ENCODE measurements at regions not wholly inside any gene's neighbourhood (a gene's known extent, or its start where the extent isn't known, plus 50 kb on each side); places are given as distances from the start of the nearest gene placed in this dataset.
A peak's percentile ranks its signal among the peaks of the same experiment; 100 is the strongest.

GRCh38 chr5:158179271-158179670 lies 320.3 kb upstream of the CLINT1 start:
- no peak for DNase-seq

DNA sequence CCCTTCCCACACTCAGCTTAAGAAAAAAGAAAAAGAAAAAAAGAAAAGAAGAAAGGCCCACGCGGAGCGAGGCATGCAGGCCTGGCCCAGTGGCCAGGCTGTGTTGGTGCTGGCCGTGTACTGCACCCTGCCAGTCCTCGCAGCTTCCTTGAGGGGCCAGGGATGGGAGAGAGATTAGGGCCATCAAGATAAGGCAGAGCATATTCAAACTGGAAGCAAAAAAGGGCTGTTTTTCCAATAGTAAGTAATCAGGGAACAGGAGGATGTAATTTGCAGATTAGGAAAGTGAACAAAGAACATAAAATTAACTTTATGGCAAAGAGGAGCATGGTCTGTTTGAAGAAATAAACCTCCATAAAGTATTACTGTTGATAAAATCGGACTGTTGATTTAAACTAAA lies 319.6 kb upstream of the CLINT1 start:
- DNase-seq: no peak

DNA sequence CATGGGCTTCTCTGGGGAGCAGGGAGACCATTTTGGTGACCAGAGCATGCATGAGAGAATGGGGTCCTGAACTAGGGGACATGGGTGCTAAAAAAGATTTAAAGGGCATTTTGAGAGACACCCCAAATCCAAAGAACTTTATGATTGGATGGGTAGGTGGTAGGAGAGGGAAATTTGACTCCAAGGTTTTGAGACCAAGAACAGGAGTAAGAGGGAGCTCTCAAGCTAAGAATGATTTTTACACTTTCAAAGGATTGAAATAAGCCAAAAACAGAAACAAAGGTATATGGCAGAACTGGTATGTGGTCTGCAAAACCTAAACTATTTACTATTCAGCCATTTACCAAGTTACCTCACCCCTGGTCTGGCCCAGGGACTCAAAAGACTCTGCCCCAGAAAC lies 318.2 kb upstream of the CLINT1 start:
- no peak for DNase-seq

- DNase-seq: no peak
Observed at GRCh38 chr5:158175934-158176481, 317.1 kb upstream of the CLINT1 start.

DNA sequence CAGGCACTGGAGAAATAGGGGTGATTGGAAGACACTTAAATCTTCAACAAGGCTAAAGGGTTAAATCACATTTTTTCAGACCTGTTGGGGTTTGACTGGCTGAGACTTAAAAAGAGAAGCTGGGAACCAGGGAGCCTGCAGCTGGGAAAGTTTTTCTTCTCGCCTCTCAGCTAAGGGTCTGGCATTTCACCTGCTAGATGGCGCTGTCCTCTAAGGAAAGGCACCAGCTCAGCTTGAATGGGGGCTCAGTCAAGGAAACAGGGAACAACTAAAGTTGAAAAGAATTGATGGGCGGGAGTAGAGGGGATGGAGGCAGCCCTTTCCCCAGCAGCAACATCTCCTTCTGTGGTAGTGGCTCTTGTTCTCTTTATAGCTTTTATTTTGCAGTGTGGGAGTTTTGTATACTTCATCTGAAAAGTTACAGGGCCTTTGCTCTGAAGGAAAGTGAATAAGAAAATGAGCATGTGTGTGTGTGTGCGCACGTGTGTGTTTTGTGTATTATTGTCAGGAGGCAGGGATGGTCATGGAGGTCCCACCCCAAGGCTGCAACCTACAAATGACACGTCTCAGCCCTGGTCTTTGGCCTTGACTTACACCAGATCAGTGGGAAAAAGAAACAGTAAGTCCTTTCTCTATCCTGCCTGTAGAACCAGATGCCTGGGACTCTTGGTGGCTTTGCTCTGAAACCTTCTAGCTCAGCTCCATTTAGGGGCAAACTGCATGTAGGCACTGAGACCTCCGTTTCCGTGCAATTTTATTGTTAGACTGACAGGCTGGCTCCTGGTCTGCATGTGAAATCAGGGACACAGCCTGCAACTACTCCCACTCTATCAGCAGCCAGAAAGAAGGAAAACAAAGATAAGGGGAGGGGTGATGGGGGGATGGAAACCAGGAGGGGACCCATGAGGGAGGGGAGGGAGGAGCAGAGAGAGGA lies 316.2 kb upstream of the CLINT1 start:
- peak; percentile 61 for DNase-seq

DNA sequence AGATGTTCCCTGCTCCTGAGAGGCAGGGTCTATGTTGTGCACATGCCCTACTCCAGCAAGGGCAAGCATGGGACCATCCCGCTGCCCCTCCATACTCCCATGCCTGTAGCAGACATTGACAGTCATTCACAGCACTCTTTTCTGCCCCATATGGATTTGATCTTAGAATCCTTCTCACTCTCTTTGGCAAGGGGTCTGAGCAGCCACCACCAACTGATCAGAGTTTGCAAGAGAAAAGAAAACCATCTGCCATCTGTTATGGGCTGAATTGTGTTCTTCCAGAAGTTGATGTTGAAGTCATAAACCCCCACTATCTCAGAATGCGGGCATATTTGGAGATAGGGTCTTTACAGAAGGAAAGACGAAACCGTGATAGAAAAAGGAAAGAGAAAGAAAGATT lies 315.1 kb upstream of the CLINT1 start:
- no peak for DNase-seq

DNA sequence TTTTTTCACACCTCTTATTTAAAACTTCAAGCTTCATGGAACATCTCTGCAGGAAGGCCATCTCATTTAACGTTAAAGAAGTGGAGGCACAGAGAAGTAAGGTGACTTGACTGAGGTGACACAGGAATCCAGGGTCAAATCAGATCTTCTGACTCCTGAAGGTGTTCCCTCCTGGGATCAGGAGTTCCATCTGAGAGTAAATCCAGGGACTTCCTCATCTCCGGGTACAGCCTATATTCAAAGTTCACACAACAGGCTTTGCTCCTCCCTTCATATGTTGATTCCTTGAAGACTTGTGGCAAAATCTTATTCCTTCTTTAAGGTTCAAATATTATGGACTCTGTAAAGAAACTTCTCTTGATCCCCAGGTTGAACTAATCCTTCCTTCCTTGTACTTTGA lies 313.1 kb upstream of the CLINT1 start:
- no peak for DNase-seq

GRCh38 chr5:158170534-158170933 lies 311.6 kb upstream of the CLINT1 start:
- no peak for DNase-seq

- no peak for DNase-seq
Observed at GRCh38 chr5:158170060-158170459, 311.1 kb upstream of the CLINT1 start.

GRCh38 chr5:158166424-158166823 lies 307.5 kb upstream of the CLINT1 start:
- no peak for DNase-seq

DNA sequence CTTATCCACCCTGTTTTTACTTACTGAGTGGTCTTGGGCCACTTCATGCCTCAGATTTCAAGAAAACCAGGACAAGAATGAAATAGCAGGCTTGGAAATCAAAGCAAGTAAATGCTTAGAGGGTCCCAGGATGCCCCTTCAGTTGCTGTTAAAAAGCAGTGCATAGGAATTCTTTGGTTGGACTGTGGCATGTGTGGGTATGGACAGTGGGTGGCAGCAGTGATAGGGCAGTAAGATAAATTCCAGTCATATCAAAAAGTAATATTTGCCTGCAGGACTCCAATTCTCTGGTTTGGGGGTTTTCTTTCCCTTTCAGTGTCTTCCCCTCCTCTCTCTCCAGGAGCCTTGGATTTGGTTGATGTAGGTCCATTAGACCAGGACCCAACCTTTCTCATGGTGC lies 306.7 kb upstream of the CLINT1 start:
- no peak for DNase-seq

DNA sequence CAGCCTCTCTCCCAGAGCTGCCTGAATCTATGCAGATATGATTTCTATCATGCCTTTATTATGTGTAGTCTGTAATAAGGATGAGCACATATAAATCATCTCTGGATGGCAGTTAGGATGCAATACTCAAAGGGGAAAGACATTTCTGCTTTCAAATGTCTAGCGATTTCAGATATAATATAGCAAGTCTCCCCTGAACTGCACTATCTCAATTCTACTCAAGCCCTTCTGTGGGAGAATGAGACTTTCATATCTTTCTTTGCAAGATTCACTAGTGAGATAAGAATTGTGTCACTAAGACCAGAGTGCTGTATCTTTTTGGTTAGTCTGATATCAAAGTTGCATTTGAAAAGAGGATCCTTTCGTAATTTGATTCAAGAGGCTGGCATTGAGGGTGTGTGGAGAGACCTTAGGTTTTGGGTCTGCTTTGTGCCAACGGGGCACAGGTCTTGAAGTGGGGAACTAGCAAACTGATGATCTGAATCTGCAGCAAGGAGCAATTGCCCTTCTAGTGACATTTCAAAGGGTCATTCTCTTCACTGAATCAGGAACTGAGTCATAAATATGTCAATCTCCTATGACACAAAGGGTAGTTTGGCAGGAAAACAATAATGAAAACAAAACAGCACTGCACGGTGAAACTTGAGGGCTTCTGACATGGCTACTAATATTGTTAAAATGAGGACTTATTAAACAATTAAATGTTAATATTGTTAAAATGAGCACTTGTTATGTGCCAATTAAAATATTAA lies 305.5 kb upstream of the CLINT1 start:
- DNase-seq: no peak

- no peak for DNase-seq
Observed at GRCh38 chr5:158163451-158164295, 304.7 kb upstream of the CLINT1 start.

DNA sequence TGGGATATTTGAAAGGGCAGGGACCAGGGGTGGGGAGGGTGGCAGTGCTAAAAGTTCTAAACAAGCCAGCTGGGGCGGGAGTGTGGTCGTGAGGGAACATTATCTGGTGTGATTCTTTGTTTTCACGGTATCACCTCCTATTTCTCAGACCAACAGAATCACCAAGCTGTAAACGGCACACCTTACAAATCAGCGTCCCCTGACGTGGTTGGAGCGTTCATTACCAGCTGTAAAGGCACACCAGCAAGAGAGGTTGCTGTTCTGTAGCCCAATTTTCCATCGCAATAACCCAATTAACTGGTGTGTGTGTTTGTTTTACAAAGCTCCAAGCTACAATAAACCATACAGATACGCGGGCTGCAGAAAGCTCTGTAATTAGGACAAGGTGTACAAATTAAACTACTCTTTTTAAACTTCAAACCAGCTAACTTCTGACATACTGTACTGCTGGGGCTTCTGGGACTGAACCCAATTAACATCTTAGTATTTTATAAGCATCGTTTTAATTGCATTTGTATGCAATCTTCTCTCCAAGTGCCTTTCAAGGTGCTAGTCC lies 303.6 kb upstream of the CLINT1 start:
- no peak for DNase-seq

DNA sequence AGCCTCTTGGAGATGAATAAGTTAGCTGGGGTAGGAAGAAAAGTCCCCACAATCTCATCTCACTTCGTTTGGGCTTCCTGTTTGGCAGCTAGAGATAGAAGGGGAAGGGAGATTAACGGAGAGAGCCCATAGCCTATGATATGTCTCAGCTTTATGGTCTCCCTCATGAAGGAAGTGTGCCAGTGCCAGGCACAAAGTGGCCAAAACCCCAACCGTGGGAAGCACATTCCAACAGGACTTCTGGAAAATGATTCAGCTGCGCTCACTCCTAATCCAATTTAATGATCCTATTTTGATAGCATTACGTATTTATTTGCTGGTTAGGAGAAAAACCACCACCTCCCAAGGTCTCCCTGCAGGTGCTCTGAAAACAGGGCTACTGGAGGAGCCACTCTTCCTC lies 303.1 kb upstream of the CLINT1 start:
- DNase-seq: no peak

- DNase-seq: no peak
Observed at GRCh38 chr5:158159621-158160020, 300.7 kb upstream of the CLINT1 start.

- DNase-seq: no peak
Observed at GRCh38 chr5:158155811-158156505, 297.0 kb upstream of the CLINT1 start.

DNA sequence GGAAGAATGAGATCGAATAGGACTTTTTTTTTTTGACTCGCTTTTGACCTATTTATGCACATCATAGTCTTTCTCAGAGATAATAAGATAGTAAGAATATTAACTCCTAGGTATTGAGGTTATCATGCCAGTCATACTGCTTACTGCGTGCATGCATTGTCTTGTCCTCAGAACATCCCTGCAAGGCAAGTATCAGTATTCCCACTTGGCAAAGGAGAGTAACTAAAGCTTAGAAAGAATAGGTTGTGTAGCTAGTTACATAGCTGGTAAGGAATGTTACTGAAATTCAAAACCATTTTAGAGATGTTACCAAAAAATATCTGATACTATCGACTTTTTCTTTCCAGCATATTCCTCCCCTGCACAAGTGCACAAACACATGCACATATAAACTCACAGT lies 296.1 kb upstream of the CLINT1 start:
- DNase-seq: no peak

DNA sequence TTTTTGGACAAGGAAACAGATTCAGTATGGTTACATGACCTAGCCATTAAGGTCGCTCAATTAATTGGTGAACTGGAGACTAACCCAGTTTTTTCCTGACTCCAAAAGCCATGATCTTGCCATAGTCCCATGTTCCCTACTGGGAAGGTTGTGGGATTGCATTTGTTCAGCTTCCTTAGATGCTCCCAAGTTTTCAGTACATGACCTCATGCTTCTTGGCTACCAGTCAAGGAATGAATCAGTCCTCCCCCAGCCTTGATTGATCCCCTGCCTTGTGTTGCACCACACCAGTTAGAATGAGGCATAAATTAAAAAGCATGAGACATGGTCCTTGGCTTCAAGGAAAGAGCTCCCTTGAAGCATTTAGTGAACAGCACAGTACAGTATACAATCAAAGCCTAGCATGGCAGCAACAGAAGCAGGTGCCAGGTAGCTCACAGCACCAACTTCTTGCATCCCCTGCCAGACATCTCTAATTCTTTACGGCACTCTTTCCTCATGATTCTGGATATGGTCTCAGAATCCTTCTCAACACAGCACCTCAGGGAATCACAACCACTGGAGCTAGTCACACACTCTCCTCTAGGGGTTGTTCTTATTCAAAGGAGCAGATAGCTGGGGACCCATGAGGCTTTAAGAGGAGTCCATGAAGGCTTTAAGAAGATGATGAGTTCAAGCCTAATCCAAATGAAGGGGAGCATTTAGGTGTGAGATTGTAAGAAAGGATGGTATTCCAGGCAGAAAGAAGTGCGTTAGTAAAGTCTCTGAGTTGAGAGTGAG lies 295.5 kb upstream of the CLINT1 start:
- no peak for DNase-seq

DNA sequence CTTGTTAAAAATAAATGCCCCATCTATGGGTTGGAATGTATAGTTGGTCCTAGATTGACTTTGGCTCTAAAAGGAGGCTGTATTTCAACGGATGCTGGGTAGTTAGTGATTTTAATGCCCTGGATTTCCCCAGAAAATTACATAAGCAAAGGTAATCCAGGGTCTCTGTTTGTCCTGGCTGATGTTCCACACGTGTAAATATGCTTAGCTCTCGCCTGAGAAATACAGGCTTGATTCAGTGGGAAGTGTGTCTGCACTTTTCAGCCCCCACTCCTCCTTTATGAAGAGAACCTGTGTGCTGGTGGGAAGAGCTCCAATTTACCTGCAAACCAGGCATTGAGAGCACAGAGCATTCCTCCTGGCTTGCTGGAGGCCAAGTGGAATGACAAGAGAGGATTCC lies 294.6 kb upstream of the CLINT1 start:
- DNase-seq: no peak

GRCh38 chr5:158152136-158152535 lies 293.2 kb upstream of the CLINT1 start:
- DNase-seq: no peak

Data from 8988T (cell line).